Cerebellar nuclear complex (tissue), 1 donor: ENCODE measurements at regions not wholly inside any gene's neighbourhood (a gene's known extent, or its start where the extent isn't known, plus 50 kb on each side); places are given as distances from the start of the nearest gene placed in this dataset.

ENCODE experiments used
- DNase-seq, 2 experiments: peaks; one replicate each; lab custom pipeline; 2025; lab: John Stamatoyannopoulos, UW

DNA sequence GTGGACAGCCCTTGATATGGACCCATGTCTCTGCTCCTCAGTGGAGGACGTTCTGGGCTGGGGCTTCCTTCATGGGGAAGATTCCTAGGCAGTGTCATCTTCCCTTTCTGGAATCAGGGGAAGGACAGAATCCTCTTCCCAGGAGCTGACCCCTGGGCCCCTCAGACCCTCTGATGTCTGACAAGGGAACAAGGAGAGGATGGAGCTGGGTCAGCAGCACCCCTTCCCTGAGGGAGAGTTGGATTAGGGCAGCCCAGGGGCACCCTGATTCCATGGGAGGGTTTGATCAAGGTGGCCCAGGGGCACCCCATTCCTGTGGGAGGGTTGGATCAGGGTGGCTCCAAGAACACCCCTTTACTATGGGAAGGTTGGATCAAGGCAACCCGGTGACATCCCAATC lies 86.5 kb downstream of the ACKR3 start:
- DNase-seq, result no peak

- no peak for DNase-seq
These were observed 87.1 kb downstream of the ACKR3 start for GRCh38 chr2:236656721-236657120.

DNA sequence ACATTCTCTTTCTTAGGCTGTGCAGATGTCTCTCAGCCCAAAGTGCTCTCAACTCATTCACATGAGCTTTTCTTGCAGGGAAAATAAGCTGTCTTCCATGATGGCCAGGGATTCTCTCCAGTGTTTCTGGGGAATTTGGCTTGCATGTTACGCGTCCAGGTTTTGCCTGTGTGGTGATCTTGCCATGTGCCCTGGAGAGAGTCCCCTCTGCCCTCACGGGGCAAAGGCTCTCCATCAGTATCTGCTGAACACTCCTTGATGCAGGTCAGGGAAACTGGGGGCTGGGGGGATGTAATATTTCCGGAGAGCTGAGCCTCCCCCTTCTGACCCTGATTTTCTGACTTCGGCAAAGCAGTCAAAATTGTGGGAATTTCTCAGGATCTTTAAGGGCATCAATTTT lies 87.6 kb downstream of the ACKR3 start:
- no peak for DNase-seq

- no peak for DNase-seq
These were observed 88.2 kb downstream of the ACKR3 start for GRCh38 chr2:236657801-236658200.

DNA sequence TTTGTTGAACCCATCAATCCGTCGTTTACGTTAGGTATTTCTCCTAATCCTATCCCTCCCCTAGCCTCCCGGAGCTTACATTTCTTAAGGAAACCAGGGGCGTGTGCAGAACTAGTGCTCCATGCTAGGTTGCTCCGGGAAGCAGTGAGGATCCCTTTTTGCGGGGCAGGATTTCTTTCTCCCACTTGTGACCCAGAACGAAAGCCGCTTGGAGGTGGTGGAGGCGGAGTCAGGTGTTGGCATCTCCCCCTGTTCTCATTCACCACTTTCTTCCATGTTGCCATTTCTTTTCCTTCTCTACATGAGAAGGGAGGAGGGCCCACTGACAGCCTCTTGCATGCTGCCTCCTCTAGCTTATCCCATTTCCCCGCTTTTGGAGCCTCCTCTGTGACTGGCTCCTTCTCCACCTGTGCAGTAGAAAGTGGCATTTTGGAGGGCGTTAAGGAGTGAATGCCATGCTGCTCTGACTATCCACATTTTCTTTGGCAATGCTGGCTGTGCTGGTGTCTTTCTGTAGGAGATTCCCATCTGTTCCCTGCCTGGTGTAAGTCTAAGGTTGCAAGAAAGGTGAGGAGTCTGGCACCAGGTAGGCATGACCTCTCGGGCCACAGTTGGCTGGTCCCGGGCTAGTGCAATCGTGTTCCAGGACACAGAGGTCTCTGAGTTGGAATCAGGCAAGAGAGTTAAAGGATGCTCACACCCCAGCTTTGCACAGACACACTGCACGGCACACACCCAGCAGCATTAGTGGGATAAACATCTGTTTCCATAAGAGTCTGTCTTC lies 89.5 kb downstream of the ACKR3 start:
- DNase-seq, result no peak

- no peak for DNase-seq
These were observed 90.1 kb downstream of the ACKR3 start for GRCh38 chr2:236659758-236660150.

- no peak for DNase-seq
These were observed 91.6 kb downstream of the ACKR3 start for GRCh38 chr2:236661061-236661761.

DNA sequence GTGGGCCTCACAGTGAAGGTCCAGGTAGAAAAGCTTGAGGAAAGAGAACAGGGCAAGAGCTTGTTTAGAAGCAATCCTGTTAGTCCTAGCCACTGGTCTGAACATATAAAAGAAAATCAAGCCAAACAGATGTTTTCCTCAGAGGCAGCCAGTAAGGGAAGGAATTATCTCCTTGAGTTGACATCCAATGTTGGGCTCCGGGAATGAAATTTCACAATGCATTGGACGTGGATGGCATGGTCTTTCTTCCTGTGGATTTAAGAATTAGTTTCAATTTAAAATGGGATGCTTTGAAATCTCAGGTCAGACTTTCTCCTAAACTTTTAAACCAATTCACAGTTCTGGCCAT lies 92.1 kb downstream of the ACKR3 start:
- no peak for DNase-seq

DNA sequence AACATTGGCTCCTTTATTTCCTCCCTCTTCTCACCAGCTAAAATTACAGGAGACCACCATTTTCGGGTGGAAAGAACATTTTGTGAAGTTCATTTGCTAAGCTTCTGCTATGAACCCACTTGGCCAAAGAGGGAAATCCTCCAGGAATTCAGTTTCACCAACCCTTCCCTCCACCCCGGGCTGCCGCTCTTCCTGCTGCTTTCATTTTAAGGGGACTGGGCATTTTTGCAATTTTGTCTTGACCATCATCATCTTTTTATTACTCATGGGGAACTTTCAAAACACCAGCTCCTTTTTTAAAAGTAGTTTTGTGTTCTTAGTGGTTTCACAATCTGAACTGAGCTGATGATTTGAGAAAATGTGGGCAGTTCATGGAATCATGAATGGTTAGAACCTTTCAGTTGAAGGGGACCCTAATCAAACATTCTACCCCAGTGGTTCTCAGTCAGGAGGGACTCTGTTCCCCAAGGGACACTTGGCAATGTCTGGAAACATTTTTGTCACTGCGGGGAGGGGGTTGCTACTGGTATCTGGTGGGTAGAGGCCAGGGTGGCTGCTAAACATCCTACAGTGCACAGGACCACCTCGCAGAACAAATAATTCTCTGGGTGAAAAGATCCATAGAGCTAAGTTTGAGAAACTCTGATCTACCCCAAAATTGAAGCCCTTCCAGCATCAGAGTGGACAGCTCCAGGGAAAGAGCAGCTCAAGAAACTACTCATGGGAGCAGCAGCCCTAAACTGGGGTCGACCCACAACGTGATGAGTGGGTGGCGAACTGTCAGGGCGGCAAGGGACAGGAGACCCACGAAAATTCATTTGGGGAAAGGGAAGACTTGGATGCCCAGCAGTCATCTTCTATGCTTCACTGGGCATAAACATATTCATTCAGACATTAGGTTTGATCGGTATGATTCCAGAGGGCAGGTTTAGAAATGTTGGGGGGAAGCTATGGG lies 92.9 kb downstream of the ACKR3 start:
- DNase-seq, result no peak

DNA sequence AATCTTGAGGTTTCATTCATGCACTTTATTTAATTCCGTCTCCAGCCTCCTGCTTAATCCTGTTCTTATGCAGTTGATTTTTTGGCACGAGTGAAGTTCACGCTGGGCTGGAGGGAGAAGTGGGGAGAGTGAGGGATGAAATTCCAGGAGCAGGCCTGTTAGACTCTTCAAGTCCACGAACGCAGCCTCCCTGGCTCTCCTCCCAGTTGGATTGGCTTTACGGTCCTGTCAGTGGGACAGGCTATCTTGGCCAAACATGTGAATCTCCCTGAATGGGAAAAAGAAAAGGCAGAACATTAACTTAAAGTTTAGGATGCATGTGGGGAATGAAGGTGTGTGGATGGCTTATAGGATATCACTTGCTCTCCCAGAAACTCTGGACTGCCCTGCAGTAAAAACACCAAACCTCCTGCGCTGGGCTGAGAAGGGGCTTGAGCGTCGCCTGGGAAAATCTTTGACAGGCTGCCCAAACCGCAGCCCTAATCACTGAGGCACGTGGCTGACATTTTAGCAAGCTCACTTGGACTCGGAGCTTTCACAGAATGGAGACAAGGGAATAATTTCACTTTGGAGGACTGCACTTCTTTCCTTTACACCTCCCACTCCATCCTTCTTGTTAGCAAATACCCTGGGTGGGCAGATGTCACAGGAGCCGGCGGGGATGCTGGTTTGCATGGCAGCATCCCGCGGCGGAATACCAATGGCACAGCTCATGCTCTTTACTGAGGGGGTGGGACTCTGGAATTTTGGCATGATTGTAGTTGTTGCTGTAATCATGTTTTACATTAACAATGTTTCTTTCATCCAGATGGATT lies 93.9 kb downstream of the ACKR3 start:
- DNase-seq, result no peak

- no peak for DNase-seq
These were observed 94.5 kb downstream of the ACKR3 start for GRCh38 chr2:236664136-236664535.

DNA sequence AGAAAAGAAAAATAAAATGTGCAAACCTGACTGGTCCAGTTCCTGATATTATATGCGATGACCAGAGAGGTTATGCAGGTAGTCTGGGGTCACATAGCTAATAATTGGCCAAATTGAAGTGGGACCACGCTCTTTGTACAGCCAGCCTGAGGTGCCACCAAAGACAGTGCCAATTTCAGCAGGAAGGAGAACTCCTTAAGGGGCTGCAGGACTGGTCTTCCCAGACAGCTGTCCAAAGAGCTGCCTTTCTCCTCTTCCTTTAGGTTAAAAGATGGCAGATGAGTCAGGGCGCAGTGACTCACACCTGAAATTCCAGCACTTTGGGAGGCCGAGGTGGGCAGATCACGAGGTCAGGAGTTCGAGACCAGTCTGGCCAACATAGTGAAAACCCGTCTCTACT lies 95.5 kb downstream of the ACKR3 start:
- no peak for DNase-seq

DNA sequence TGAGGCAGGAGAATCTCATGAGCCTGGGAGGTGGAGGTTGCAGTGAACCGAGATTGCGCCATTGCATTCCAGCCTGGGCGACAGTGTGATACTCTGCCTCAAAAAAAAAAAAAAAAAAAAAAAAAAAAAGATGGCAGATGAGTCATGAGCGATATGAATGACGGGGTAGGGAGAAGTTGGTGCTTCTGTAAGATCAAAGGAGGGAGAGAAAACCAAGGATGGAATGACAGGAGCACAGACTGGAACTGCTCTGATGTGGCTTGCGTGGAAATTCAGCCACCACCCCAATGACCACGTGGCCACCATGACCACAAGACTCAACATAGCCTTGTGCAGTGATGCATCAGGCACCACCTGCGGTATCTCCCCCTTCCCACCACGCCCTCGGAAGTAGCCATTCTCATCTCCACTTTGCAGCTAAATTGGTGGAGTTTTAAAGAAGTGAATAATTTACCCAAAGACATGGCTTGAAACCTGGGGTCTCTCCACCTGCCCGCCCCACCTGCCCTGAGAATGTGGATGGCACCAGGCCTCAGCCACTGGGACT lies 96.0 kb downstream of the ACKR3 start:
- no peak for DNase-seq

DNA sequence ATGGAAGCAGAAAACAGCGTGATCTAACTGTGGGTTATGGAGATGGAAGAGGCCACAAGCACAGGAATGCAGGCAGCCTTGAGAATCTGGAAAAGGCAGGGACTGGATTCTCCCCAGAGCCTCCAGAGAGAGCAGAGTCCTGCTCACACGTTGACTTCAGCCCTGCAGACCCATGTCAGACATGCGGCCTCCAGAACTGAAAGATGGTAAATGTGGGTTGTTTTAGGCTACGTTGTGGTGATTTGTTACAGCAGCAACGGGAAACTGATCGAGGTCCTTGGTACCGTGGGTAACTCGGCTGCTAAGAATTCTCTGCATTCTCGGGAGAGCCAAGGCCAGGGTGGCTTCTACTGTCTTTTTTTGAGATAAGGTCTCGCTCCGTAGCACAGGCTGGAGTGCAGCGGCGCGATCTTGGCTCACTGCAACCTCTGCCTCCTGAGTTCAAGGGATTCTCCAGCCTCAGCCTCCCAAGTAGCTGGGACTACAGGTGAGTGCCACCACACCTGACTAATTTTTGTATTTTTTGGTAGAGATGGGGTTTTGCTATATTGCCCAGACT lies 97.1 kb downstream of the ACKR3 start:
- DNase-seq, result no peak

DNA sequence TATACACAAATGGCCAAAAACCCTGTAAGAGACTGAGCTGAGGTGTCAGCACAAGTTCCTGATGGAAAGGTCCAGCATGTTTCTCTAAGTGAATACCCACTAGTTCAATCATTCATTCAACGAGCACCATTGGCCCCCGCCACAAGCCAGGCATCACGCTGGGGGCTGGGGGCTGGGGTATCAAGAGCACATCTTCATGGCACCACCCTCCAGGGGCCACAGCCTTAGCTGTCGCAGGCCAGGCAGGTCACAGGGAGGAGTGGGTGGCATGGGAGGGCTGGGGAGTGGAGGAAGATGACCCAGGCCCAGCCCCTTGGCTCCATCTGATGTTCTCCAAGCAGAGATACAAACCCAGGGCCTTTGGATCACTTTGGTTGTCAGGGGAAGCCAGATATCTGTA lies 97.9 kb downstream of the ACKR3 start:
- no peak for DNase-seq

GRCh38 chr2:236668531-236668969 lies 98.9 kb downstream of the ACKR3 start:
- no peak for DNase-seq

DNA sequence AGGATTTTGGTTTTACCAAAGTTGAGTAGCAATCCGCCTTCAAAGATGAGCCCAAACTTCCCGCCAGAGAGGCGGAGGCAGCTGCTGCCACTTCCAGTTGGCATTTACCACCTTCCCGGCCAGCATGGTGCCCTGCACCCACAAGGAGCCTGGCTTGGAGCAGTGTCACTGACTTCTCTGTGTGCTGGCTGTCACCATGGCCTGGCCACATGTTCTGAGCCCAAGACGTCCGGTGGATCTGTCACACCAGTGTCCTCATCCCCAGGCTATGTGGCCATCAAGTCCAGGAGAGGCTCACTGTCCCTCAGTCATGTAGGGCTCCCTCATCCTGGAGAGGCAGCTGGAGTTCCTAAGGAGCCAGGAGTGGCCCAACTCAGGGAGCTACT lies 100.6 kb downstream of the ACKR3 start:
- no peak for DNase-seq

DNA sequence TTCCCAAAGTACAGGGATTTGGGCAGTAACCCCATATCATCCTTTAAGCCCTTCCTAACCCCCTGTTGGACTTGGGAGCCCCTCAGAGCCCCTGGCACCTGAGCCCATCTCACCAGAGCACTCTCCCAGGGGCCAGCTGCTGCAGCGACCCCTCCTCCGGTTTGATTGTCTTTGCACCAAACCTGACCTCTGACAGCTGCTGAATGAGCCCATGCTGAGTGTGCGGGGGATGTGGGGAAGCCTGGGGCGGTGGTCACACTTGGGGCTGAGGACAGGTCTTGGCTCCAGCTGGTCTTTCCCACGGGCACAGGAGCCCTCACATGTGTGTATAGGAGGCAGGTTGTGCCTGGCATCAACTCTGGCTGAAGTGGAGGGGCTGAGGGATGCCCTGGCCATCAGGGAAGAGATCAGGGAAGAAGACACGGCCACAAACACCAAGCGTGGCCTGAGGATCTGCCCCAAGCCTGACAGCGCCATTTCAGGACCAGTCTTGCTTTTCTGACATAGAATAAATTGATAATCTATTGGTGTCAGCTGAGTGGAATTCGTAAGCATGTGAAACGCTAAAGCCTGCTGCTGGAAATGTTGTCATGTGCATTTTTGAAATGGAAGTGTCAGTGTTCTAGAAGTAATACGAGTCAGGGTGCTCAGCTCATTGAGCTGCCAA lies 102.4 kb downstream of the ACKR3 start:
- no peak for DNase-seq

GRCh38 chr2:236672606-236673005 lies 103.0 kb downstream of the ACKR3 start:
- no peak for DNase-seq

DNA sequence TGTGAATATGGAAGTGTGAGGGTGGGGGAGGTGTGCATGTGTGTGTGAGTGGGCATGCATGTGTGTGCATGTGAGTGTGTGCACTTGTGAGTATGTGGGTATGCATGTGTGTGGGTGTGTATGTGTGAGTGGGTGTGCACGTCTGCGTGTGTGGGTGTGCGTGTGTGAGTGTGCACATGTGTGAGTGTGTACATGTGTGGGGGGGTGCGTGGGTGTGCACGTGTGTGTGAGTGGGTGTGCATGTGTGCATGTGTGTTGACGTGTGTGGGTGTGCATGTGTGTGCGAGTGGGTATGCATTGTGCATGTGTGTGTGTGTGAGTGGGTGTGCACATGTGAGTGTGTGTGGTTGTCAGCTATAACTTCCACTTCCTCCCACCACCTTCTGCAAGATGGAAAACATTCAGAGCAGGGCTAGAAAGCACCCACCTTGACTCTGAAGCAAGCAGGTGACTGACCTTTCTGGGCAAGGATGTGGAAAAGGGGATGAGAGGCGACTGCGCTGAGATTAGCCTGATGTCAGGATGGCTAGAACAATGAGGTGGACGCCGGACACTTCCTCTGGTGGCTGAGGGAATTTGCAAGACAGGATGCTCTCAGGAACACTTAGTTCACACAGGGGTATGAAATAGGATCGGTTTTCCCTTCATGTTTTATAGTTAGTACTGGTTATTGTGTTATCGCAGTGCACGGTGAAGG lies 103.6 kb downstream of the ACKR3 start:
- no peak for DNase-seq
